ENCODE measurements at regions not wholly inside any gene's neighbourhood (a gene's known extent, or its start where the extent isn't known, plus 50 kb on each side); places are given as distances from the start of the nearest gene placed in this dataset.

DNA sequence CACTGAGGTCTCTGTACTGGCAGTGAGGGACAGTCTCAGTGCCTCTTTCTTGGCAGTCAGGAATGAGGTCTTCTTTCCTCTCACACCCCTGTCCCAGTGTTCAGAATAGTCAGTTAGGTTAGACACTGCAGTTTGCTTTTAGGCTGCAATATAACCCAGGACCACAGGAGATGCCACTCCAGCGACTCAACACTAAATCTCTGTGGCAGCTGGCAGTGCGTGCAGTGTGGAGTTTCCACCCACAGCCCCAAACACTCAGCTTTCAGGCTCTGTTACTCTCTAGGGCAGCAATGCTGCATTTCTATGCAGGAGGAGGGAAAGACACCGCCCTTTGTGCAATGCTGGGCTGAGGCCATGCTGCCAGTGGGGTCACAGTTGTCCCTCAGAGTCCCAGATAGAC is 150.2 kb upstream of the SUCLG2 start:
- TF ChIP-seq CTCF (IDR thresholded peaks at IDR 0.05) (no peak), POLR2A (IDR thresholded peaks at IDR 0.05) (no peak)
